ENCODE measurements at regions not wholly inside any gene's neighbourhood (a gene's known extent, or its start where the extent isn't known, plus 50 kb on each side); places are given as distances from the start of the nearest gene placed in this dataset.

DNA sequence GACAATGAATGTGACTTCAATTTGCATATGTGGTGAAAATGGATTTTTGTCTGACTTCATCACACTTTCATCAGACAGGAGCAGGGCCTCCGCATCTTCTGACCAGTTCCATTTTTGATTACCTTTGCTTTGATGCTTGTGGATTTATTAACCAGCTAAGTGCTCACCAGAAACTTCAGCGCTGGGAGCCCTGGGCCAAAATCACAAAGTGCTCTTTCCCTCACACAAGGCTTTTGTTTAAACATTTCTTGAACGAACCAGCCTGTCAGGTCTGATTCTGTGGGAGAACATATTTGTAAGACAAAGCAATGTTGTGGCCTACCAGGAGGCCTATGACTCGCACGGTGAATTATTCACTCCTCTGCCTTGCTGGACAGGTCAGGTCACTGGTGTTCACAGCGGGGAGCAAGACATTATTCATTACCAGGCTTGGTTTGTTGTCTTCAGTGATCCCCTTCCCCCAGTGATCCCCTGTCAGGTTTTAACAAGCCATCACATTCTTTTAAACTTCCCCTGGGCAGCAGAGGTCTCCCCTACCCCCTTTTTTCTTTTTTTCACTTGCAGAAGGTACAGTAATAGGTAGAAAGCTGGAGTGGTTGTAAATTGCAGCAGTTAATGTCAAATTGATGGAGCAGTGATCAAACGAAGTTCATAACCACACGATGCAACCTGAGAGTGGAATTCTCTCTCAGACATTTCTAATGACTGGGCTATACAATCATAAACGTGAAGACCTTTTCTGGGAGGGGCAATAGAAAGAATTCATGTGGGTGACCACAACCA, 167.5 kb upstream of the PRICKLE1 start:
- H3K36me3 Mint-ChIP-seq: no peaks in the 10 kb centered on the region

DNA sequence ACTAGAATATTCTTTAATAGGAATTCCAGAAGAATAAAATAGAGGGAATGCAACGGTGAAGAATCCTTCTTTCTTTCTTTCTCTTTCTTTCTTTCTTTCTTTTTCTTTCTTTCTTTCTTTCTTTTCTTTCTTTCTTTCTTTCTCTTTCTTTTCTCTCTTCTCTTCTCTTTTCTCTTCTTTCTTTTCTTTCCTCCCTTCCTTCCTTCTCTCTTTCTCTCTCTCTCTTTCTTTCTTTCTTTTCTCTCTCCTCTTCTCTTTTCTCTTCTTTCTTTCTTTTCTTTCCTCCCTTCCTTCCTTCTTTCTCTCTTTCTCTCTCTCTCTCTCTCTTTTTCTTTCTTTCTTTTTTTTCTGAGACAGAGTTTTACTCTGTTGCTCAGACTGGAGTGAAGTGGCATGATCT, 160.8 kb upstream of the PRICKLE1 start:
- intact Hi-C loops (cut with micrococcal nuclease): no loop called here
- Histone ChIP-seq H3K4me2 (replicated peaks; ENCODE audit: extremely low read depth, low read length, poor library complexity, severe bottlenecking) (no peak overlapping the region), H3K36me3 (replicated peaks in 1 of 2; ENCODE audit: control insufficient read depth in 1 of 2, insufficient read depth in 2 of 2, low read length in 2 of 2) (no peaks in the 10 kb centered on the region), H3K27ac (ENCODE audit: low read depth in 1 of 2, low read length in 2 of 2) (no peak overlapping the region), H2AFZ (ENCODE audit: insufficient read depth, low read depth, low read length, poor library complexity, severe bottlenecking) (no peak overlapping the region), H3K27me3 (ENCODE audit: control insufficient read depth in 2 of 2, insufficient read depth in 2 of 2, low read length in 2 of 2) (no peaks in the 10 kb centered on the region), H3K4me1 (ENCODE audit: control insufficient read depth in 1 of 2, insufficient read depth in 2 of 2, low read length in 2 of 2) (no peaks in the 10 kb centered on the region), H4K20me1 (ENCODE audit: insufficient read depth, low read length) (no peaks in the 10 kb centered on the region), H3K9ac (ENCODE audit: insufficient read depth, low read length, poor library complexity, severe bottlenecking) (no peak overlapping the region), H3K9me3 (replicated peaks in 1 of 2; ENCODE audit: control insufficient read depth in 1 of 2, insufficient read depth in 1 of 2, low read length in 2 of 2) (peaks cover 13 to 28% of the 10 kb centered on the region in 2 donors), H3K4me3 (replicated peaks in 1 of 3; ENCODE audit: low read depth in 2 of 3, low read length in 3 of 3) (no peak overlapping the region), H3K79me2 (ENCODE audit: insufficient read depth, low read length) (no peaks in the 10 kb centered on the region)
- no peak for DNase-seq
- Mint-ChIP-seq H3K4me1 (no peaks in the 10 kb centered on the region), H3K9me3 (peaks cover 6 to 29% (median 20%) of the 10 kb centered on the region in 7 donors), H3K27ac (no peak overlapping the region), H3K4me3 (no peak overlapping the region), H3K27me3 (ENCODE audit: low read depth in 3 of 3) (peaks cover 0 to 3% (median 0%) of the 10 kb centered on the region in 3 donors), H3K36me3 (no peaks in the 10 kb centered on the region)
- TF ChIP-seq, protein P1, sequence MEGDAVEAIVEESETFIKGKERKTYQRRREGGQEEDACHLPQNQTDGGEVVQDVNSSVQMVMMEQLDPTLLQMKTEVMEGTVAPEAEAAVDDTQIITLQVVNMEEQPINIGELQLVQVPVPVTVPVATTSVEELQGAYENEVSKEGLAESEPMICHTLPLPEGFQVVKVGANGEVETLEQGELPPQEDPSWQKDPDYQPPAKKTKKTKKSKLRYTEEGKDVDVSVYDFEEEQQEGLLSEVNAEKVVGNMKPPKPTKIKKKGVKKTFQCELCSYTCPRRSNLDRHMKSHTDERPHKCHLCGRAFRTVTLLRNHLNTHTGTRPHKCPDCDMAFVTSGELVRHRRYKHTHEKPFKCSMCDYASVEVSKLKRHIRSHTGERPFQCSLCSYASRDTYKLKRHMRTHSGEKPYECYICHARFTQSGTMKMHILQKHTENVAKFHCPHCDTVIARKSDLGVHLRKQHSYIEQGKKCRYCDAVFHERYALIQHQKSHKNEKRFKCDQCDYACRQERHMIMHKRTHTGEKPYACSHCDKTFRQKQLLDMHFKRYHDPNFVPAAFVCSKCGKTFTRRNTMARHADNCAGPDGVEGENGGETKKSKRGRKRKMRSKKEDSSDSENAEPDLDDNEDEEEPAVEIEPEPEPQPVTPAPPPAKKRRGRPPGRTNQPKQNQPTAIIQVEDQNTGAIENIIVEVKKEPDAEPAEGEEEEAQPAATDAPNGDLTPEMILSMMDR (IDR thresholded peaks at IDR 0.05): no peak
- no CpG with 5 or more reads among the region's 1 CpG for WGBS (ENCODE audit: insufficient coverage)

More for the DNA sequence above, 167.5 kb upstream of the PRICKLE1 start:
- Mint-ChIP-seq H3K9me3 (peaks cover 0 to 8% (median 0%) of the 10 kb centered on the region in 7 donors), H3K27me3 (ENCODE audit: low read depth in 3 of 3) (peaks cover 0 to 3% (median 0%) of the 10 kb centered on the region in 3 donors), H3K27ac (peak overlapping the region in 1 of 7 donors; percentile 21), H3K4me3 (no peak overlapping the region), H3K4me1 (no peaks in the 10 kb centered on the region)
- DNase-seq: no peak
- H3K27ac ChIP-seq (ENCODE audit: low read depth in 1 of 2, low read length in 2 of 2): no peak overlapping the region
- no peaks in the 10 kb centered on the region for H3K79me2 ChIP-seq (ENCODE audit: insufficient read depth, low read length)
- no peaks in the 10 kb centered on the region for H3K4me1 ChIP-seq (ENCODE audit: control insufficient read depth in 1 of 2, insufficient read depth in 2 of 2, low read length in 2 of 2)
- H3K9ac ChIP-seq (ENCODE audit: insufficient read depth, low read length, poor library complexity, severe bottlenecking): no peak overlapping the region
- no peak overlapping the region for H3K4me3 ChIP-seq (replicated peaks in 1 of 3; ENCODE audit: low read depth in 2 of 3, low read length in 3 of 3)
- no peak overlapping the region for H2AFZ ChIP-seq (ENCODE audit: insufficient read depth, low read depth, low read length, poor library complexity, severe bottlenecking)
- no peaks in the 10 kb centered on the region for H3K27me3 ChIP-seq (ENCODE audit: control insufficient read depth in 2 of 2, insufficient read depth in 2 of 2, low read length in 2 of 2)
- intact Hi-C loops (cut with micrococcal nuclease): no loop called here
- H3K9me3 ChIP-seq (replicated peaks in 1 of 2; ENCODE audit: control insufficient read depth in 1 of 2, insufficient read depth in 1 of 2, low read length in 2 of 2): no peaks in the 10 kb centered on the region
- H3K36me3 ChIP-seq (replicated peaks in 1 of 2; ENCODE audit: control insufficient read depth in 1 of 2, insufficient read depth in 2 of 2, low read length in 2 of 2): no peaks in the 10 kb centered on the region
- H4K20me1 ChIP-seq (ENCODE audit: insufficient read depth, low read length): no peaks in the 10 kb centered on the region
- TF ChIP-seq, protein P1 (IDR thresholded peaks at IDR 0.05): no peak
- H3K4me2 ChIP-seq (replicated peaks; ENCODE audit: extremely low read depth, low read length, poor library complexity, severe bottlenecking): no peak overlapping the region
- WGBS (ENCODE audit: insufficient coverage): 84% methylated on average over 6 of the region's 9 CpGs
